HG03520 (cell line): ENCODE measurements at regions not wholly inside any gene's neighbourhood (a gene's known extent, or its start where the extent isn't known, plus 50 kb on each side); places are given as distances from the start of the nearest gene placed in this dataset.
A peak's percentile ranks its signal among the peaks of the same experiment; 100 is the strongest.

ENCODE experiments used
- ATAC-seq: cut with Tn5 transposase; IDR thresholded peaks from one replicate; pipeline ENCODE4 v1.9.1; 2021; ENCODE audit warnings: mild to moderate bottlenecking, moderate library complexity; ENCODE audit not compliant: unreplicated experiment

GRCh38 chr4:121526509-121526908, 145.7 kb upstream of the QRFPR start:
- ATAC-seq, result no peak

- ATAC-seq, result no peak
Observed at GRCh38 chr4:121519236-121519838, 138.5 kb upstream of the QRFPR start.

- no peak for ATAC-seq
Observed at GRCh38 chr4:121517241-121517640, 136.4 kb upstream of the QRFPR start.

- ATAC-seq, result no peak
Observed at GRCh38 chr4:121514443-121514842, 133.6 kb upstream of the QRFPR start.

- peak; percentile 59 for ATAC-seq
Observed at GRCh38 chr4:121510341-121510874, 129.6 kb upstream of the QRFPR start.

GRCh38 chr4:121485190-121485804, 104.5 kb upstream of the QRFPR start:
- ATAC-seq, result no peak

GRCh38 chr4:121484633-121485032, 103.8 kb upstream of the QRFPR start:
- ATAC-seq, result peak; percentile 97

- ATAC-seq, result no peak
Observed at GRCh38 chr4:121479808-121480207, 99.0 kb upstream of the QRFPR start.

- no peak for ATAC-seq
Observed at GRCh38 chr4:121477480-121477879, 96.7 kb upstream of the QRFPR start.

GRCh38 chr4:121477079-121477478, 96.3 kb upstream of the QRFPR start:
- no peak for ATAC-seq

- ATAC-seq, result peak; percentile 83
Observed at GRCh38 chr4:121472937-121473721, 92.3 kb upstream of the QRFPR start.

GRCh38 chr4:121464854-121465253, 84.0 kb upstream of the QRFPR start:
- no peak for ATAC-seq

GRCh38 chr4:121462660-121463261, 81.9 kb upstream of the QRFPR start:
- peak; percentile 93 for ATAC-seq

GRCh38 chr4:121459026-121459425, 78.2 kb upstream of the QRFPR start:
- no peak for ATAC-seq

- ATAC-seq, result no peak
Observed at GRCh38 chr4:121457278-121457875, 76.6 kb upstream of the QRFPR start.

- ATAC-seq, result no peak
Observed at GRCh38 chr4:121455285-121455684, 74.5 kb upstream of the QRFPR start.

- ATAC-seq, result no peak
Observed at GRCh38 chr4:121454251-121454979, 73.6 kb upstream of the QRFPR start.

GRCh38 chr4:121451310-121451709, 70.5 kb upstream of the QRFPR start:
- no peak for ATAC-seq

- ATAC-seq, result no peak
Observed at GRCh38 chr4:121449416-121449815, 68.6 kb upstream of the QRFPR start.

- no peak for ATAC-seq
Observed at GRCh38 chr4:121448231-121448630, 67.4 kb upstream of the QRFPR start.
